ENCODE measurements at regions not wholly inside any gene's neighbourhood (a gene's known extent, or its start where the extent isn't known, plus 50 kb on each side); places are given as distances from the start of the nearest gene placed in this dataset.

GRCh38 chr7:1372063-1372462, 87.2 kb downstream of the MICALL2 start:
- no peak overlapping the region for H3K4me3 ChIP-seq
- no peaks in the 10 kb centered on the region for H3K9me3 ChIP-seq
- no peak for TF ChIP-seq CTCF (IDR thresholded peaks at IDR 0.05)
- no peak for TF ChIP-seq POLR2A (IDR thresholded peaks at IDR 0.05)
- WGBS, 4 donors, result 78 to 87% (median 81%) methylated on average over 6 of the region's 6 CpGs
- no peak overlapping the region for H3K27ac ChIP-seq
- intact Hi-C loops (cut with DNase I), result no loop called here
- ATAC-seq (no peak), DNase-seq (peak in 1 of 5 donors; percentile 7)
- peaks cover 0 to 10% (median 0%) of the 10 kb centered on the region in 12 donors for H3K4me1 ChIP-seq
- H3K27me3 ChIP-seq, result peaks cover 29 to 84% (median 51%) of the 10 kb centered on the region in 9 donors
- no peaks in the 10 kb centered on the region for H3K36me3 ChIP-seq

GRCh38 chr7:1372671-1373379, 86.4 kb downstream of the MICALL2 start:
- H3K9me3 ChIP-seq, result no peaks in the 10 kb centered on the region
- TF ChIP-seq POLR2A (IDR thresholded peaks at IDR 0.05) (no peak), CTCF (IDR thresholded peaks at IDR 0.05) (no peak)
- H3K36me3 ChIP-seq, result no peaks in the 10 kb centered on the region
- peaks cover 29 to 84% (median 46%) of the 10 kb centered on the region in 9 donors for H3K27me3 ChIP-seq
- H3K4me1 ChIP-seq, result peaks cover 0 to 10% (median 0%) of the 10 kb centered on the region in 12 donors
- no peak for ATAC-seq
- 66 to 70% (median 68%) methylated on average over 23 of the region's 23 CpGs for WGBS, 4 donors
- intact Hi-C loops (cut with DNase I), result no loop called here
- no peak overlapping the region for H3K4me3 ChIP-seq
- H3K27ac ChIP-seq, result no peak overlapping the region
- DNase-seq, result peak in 2 of 5 donors; percentile 8 to 12

GRCh38 chr7:1377111-1377909, 82.0 kb downstream of the MICALL2 start:
- 66 to 74% (median 71%) methylated on average over 21 of the region's 21 CpGs for WGBS, 4 donors
- TF ChIP-seq POLR2A (IDR thresholded peaks at IDR 0.05) (no peak), CTCF (IDR thresholded peaks at IDR 0.05) (no peak)
- no peak for ATAC-seq
- intact Hi-C loops (cut with DNase I), result no loop called here
- no peak overlapping the region for H3K4me3 ChIP-seq
- H3K9me3 ChIP-seq, result no peaks in the 10 kb centered on the region
- H3K27me3 ChIP-seq, result peaks cover 4 to 77% (median 18%) of the 10 kb centered on the region in 9 donors
- no peak overlapping the region for H3K27ac ChIP-seq
- no peaks in the 10 kb centered on the region for H3K36me3 ChIP-seq
- no peaks in the 10 kb centered on the region for H3K4me1 ChIP-seq
- DNase-seq, result peak in 2 of 5 donors; percentile 14 to 27

Measured in heart left ventricle (tissue), 16 donors.